Parathyroid adenoma (tissue), 2 donors: ENCODE measurements at regions not wholly inside any gene's neighbourhood (a gene's known extent, or its start where the extent isn't known, plus 50 kb on each side); places are given as distances from the start of the nearest gene placed in this dataset.

ENCODE experiments used
- H2AFZ ChIP-seq: fragments of 300-600 bp; sonication (generic); one replicate; pipeline ENCODE4 v1.7.0; 2017; ENCODE audit warnings: antibody characterized with exemption, mild to moderate bottlenecking
- H3K27ac ChIP-seq: fragments of 300-600 bp; sonication (generic); one replicate; pipeline ENCODE4 v1.7.0; 2017
- H3K27me3 ChIP-seq: fragments of 300-600 bp; sonication (generic); one replicate; pipeline ENCODE4 v1.7.0; 2017; ENCODE audit warnings: low read length; ENCODE audit not compliant: control insufficient read depth, insufficient read depth
- H3K36me3 ChIP-seq: fragments of 300-600 bp; sonication (generic); one replicate; pipeline ENCODE4 v1.7.0; 2017; ENCODE audit warnings: low read length; ENCODE audit not compliant: control insufficient read depth, insufficient read depth
- H3K4me1 ChIP-seq: fragments of 300-600 bp; sonication (generic); one replicate; pipeline ENCODE4 v1.7.0; 2017; ENCODE audit warnings: control low read depth
- H3K4me2 ChIP-seq: fragments of 300-600 bp; sonication (generic); one replicate; pipeline ENCODE4 v1.7.0; 2017; ENCODE audit warnings: low read length
- H3K4me3 ChIP-seq: fragments of 300-600 bp; sonication (generic); one replicate; pipeline ENCODE4 v1.7.0; 2017; ENCODE audit warnings: low read depth, low read length
- H3K79me2 ChIP-seq: fragments of 300-600 bp; sonication (generic); one replicate; pipeline ENCODE4 v1.7.0; 2017; ENCODE audit warnings: control low read depth
- H3K9ac ChIP-seq: fragments of 300-600 bp; sonication (generic); one replicate; pipeline ENCODE4 v1.7.0; 2017; ENCODE audit warnings: mild to moderate bottlenecking
- H3K9me3 ChIP-seq: fragments of 300-600 bp; sonication (generic); one replicate; pipeline ENCODE4 v1.7.0; 2017; ENCODE audit warnings: low read length; ENCODE audit not compliant: control insufficient read depth
- CTCF ChIP-seq: fragments of 300-600 bp; sonication (generic); IDR thresholded peaks from one replicate; pipeline ENCODE4 v1.7.0; 2017; ENCODE audit warnings: antibody characterized with exemption, mild to moderate bottlenecking
- donor health status: primary hyperparathyroidism.

- Histone ChIP-seq H3K9ac (no peak overlapping the region), H3K4me1 (no peaks in the 10 kb centered on the region), H3K4me3 (no peak overlapping the region), H3K36me3 (no peaks in the 10 kb centered on the region), H3K79me2 (no peaks in the 10 kb centered on the region), H3K4me2 (no peak overlapping the region), H3K9me3 (no peaks in the 10 kb centered on the region), H2AFZ (no peak overlapping the region), H3K27ac (no peak overlapping the region), H3K27me3 (no peaks in the 10 kb centered on the region)
- TF ChIP-seq CTCF, result no peak
Observed at GRCh38 chr3:132784502-132785025, 62.4 kb upstream of the NPHP3 start.

- no peaks in the 10 kb centered on the region for H3K4me1 ChIP-seq
- no peak for TF ChIP-seq CTCF
- no peak overlapping the region for H2AFZ ChIP-seq
- no peak overlapping the region for H3K9ac ChIP-seq
- H3K36me3 ChIP-seq, result no peaks in the 10 kb centered on the region
- no peak overlapping the region for H3K4me3 ChIP-seq
- no peaks in the 10 kb centered on the region for H3K9me3 ChIP-seq
- H3K79me2 ChIP-seq, result no peaks in the 10 kb centered on the region
- H3K27me3 ChIP-seq, result no peaks in the 10 kb centered on the region
- H3K27ac ChIP-seq, result no peak overlapping the region
- no peak overlapping the region for H3K4me2 ChIP-seq
Observed at GRCh38 chr3:132783152-132783551, 60.9 kb upstream of the NPHP3 start.

GRCh38 chr3:132781922-132782321 lies 59.7 kb upstream of the NPHP3 start:
- no peaks in the 10 kb centered on the region for H3K9me3 ChIP-seq
- no peak overlapping the region for H3K9ac ChIP-seq
- no peaks in the 10 kb centered on the region for H3K36me3 ChIP-seq
- H3K27me3 ChIP-seq, result no peaks in the 10 kb centered on the region
- H3K4me2 ChIP-seq, result no peak overlapping the region
- TF ChIP-seq CTCF, result no peak
- no peak overlapping the region for H3K4me3 ChIP-seq
- H3K4me1 ChIP-seq, result no peaks in the 10 kb centered on the region
- H3K27ac ChIP-seq, result no peak overlapping the region
- H3K79me2 ChIP-seq, result no peaks in the 10 kb centered on the region
- no peak overlapping the region for H2AFZ ChIP-seq

GRCh38 chr3:132777171-132777570 lies 55.0 kb upstream of the NPHP3 start:
- no peak for TF ChIP-seq CTCF
- Histone ChIP-seq H3K9me3 (no peaks in the 10 kb centered on the region), H3K4me2 (no peak overlapping the region), H3K4me3 (no peak overlapping the region), H2AFZ (no peak overlapping the region), H3K9ac (no peak overlapping the region), H3K79me2 (no peaks in the 10 kb centered on the region), H3K36me3 (no peaks in the 10 kb centered on the region), H3K27me3 (no peaks in the 10 kb centered on the region), H3K27ac (no peak overlapping the region), H3K4me1 (no peaks in the 10 kb centered on the region)

DNA sequence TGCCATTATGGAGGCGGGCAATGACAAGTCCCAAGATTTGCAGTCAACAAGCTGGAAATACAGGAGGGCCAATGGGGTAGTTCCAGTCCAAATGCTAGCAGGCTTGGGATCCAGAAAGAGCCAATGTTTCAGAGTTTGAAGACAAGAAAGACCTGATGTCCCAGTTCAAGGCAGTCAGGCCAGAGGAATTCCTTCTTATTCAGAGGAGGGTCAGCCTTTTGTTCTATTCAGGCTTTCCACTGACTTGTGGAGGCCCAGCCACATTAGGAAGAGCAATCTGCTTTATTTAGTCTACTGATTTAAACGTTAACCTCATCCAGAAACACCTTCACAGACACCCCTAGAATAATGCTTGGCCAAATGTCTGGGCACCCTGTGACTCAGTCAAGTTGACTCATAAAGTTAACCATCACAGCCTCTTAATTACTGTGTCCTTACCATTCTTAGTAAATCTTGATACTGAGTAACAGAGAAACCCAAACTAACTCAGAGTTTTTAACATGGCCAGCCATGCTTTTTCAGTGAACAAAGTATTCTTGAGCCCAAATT lies 50.9 kb upstream of the NPHP3 start:
- no peak overlapping the region for H2AFZ ChIP-seq
- no peaks in the 10 kb centered on the region for H3K9me3 ChIP-seq
- H3K79me2 ChIP-seq, result no peaks in the 10 kb centered on the region
- H3K4me1 ChIP-seq, result no peaks in the 10 kb centered on the region
- no peak overlapping the region for H3K4me3 ChIP-seq
- no peak overlapping the region for H3K4me2 ChIP-seq
- H3K9ac ChIP-seq, result no peak overlapping the region
- H3K36me3 ChIP-seq, result no peaks in the 10 kb centered on the region
- TF ChIP-seq CTCF, result no peak
- no peak overlapping the region for H3K27ac ChIP-seq
- H3K27me3 ChIP-seq, result no peaks in the 10 kb centered on the region
